GM12865 (cell line): ENCODE measurements at regions not wholly inside any gene's neighbourhood (a gene's known extent, or its start where the extent isn't known, plus 50 kb on each side); places are given as distances from the start of the nearest gene placed in this dataset.
A peak's percentile ranks its signal among the peaks of the same experiment; 100 is the strongest.
"Not testable (repeated sequence)": the region's sequence is repeated elsewhere in the genome, so short reads cannot be mapped to it uniquely, and the experiment has no call there.

ENCODE experiments used
- DNase-seq: peaks from one replicate; pipeline ENCODE4 v3.0.0; 2010; ENCODE audit warnings: low read depth
- H3K4me3 ChIP-seq: 2 replicates; pipeline ENCODE4 v1.5.1; 2011; ENCODE audit warnings: mild to moderate bottlenecking, low read depth, low read length, control low read depth
- TF ChIP-seq, protein P1 (sequence below): IDR thresholded peaks from 2 replicates; pipeline ENCODE4 v1.5.1; 2011; ENCODE audit warnings: low read length, control low read depth, low read depth, inconsistent platforms; ENCODE audit not compliant: insufficient read depth; ENCODE audit errors: missing control alignments

DNA sequence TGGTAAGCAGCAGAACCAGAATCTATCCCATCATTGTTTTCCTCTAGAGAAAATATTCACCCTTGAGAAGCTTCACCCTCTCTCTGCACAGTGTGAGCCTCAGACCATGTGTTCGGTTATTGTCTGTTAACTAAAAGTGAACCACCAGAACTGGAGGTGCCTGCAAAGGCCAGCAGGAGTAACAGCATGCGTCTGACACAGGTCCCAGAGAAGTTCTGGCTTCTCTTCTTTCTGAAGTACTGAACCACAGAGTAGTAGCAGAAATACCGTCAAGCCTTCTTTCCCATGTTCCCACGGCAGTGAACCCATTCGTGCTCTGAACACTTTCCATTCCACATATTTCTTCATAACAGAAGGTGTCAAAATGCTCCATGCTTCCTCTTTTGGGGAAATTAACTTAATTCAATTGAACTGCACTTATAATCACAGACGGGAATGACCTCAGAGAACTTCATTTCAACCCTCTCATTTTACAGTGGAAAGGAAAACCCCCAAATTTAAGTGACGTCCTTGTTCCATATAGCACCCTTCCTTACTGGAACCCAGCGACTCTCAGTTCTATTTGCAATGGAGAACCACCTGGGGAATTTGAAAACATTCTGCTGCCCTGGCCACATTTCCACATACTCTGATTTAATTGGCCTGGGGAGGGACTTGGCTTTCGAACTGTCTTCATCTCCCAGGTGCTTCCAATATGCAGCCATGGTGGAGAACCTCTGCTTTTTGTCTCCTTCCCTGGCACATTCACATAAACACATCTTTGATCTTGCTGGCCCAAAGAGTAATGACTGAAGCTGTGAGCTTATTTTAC, 519.1 kb downstream of the RNF144A start:
- DNase-seq, result peak; percentile 29
- TF ChIP-seq, protein P1, sequence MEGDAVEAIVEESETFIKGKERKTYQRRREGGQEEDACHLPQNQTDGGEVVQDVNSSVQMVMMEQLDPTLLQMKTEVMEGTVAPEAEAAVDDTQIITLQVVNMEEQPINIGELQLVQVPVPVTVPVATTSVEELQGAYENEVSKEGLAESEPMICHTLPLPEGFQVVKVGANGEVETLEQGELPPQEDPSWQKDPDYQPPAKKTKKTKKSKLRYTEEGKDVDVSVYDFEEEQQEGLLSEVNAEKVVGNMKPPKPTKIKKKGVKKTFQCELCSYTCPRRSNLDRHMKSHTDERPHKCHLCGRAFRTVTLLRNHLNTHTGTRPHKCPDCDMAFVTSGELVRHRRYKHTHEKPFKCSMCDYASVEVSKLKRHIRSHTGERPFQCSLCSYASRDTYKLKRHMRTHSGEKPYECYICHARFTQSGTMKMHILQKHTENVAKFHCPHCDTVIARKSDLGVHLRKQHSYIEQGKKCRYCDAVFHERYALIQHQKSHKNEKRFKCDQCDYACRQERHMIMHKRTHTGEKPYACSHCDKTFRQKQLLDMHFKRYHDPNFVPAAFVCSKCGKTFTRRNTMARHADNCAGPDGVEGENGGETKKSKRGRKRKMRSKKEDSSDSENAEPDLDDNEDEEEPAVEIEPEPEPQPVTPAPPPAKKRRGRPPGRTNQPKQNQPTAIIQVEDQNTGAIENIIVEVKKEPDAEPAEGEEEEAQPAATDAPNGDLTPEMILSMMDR, result no peak
- no peak overlapping the region for H3K4me3 ChIP-seq

DNA sequence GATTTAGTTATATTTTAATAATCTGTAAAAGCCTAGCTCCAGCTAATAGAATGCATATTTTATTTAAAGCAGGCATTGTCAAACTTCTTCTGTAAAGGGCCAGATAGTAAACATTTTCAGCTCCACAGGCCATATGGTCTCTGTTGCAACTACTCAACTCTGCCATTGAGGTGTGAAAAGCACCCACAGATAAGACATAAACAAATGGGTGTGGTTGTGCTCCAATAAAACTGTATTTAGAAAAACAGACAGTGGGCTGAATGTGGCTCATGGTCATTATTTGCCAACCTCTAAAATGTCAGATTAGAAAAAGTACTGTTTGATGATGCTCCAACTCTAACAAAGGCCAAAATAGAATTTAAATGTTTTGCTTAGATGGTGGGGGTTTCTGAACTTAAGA, 519.9 kb downstream of the RNF144A start:
- TF ChIP-seq, protein P1, result no peak
- H3K4me3 ChIP-seq, result no peak overlapping the region
- DNase-seq, result peak; percentile 53

DNA sequence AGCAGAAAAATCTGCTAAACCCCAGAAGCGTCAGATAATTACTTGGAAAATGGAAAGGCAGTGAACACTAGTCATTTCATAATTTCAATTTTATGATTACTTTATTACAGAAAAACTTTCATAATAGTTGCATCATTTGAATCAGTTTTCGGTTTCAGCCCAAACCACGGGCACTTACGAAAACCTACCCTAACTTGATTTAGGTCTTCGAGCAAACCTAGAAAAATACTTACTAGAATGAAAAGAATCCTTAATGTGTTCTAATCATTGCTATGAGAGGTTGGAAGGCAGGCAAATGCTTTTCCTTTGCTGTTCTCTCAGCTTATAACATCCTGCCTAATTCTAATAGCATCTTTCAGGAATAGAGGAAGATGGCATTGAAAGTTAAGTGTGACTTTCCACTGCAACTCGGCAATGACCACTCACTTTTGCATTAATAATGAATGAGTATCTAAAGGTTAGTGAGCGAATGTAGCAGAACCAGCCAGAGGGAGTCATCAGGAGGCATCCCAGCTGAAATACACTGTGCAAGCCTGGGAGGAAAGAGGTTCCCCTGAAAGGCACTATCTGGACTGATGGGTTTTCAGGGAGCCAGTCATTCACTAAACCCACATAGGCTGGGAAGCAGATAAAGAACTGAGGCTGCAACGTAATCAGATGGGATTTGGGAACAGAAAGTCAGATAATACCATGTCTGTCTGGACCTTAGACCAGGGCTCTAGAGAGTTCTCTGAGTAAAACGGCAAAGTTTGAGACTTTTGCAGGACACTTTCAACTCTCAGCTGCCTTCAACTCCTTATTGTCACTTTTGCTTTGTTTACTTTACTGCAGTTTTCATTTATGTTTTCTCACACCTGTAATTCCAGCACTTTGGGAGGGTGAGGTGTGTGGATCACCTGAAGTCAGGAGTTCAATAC, 520.8 kb downstream of the RNF144A start:
- TF ChIP-seq, protein P1, result no peak
- DNase-seq, result peak; percentile 74
- H3K4me3 ChIP-seq, result no peak overlapping the region

DNA sequence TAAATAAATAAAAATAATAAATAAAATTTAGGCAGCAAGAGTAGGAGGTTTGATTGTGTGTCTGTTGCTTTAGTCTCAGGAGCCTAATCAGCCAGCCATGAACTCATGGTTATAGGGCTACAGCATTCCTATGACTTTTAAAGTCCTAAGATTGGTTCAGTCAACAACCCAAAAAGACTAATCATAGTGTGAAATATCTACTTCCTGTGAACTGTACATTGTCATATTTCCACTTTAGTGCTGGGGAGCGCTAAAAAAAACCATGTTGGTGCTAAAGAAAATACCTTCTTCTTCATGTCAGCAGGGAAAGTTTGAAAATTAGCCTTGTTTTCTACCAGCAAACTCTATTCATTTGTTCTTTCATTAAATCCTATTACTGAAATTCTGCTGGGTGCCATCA, 521.6 kb downstream of the RNF144A start:
- no peak overlapping the region for H3K4me3 ChIP-seq
- DNase-seq, result no peak
- TF ChIP-seq, protein P1, result no peak

DNA sequence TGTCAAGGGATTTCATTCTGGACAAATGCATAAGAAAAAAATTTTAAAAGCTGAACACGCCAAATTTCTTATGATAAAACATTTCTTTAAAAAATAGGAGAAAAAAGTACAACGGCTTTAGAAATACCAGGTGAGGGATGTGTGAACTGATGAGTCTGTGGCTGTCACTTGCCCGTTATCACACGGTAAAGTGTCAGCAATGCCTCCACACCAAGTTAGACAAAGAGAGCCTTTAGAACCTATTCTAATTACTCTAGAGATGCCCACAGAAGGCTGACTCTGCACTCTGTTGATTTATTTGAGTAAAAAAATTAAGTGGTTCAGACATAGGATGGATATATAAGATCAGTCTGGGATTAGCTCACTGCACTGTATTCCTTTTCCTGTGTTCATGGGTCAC, 523.8 kb downstream of the RNF144A start:
- no peak for DNase-seq
- H3K4me3 ChIP-seq, result no peak overlapping the region
- TF ChIP-seq, protein P1, result no peak

DNA sequence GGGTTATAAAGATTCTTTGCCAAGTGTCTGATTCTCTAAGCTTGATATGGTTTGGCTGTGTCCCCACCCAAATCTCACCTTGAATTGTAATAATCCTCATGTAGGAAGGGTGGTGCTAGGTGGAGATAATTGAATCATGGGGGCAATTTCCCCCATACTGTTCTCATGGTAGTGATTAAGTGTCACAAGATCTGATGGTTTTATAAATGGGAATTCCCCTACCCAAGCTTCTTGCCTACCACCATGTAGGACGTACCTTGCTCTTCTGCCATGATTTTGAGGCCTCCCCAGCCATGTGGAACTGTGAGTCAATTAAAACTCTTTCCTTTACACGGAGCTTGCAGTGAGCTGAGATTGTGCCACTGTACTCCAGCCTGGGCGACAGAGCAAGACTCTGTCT, 524.6 kb downstream of the RNF144A start:
- not testable (repeated sequence) for H3K4me3 ChIP-seq, DNase-seq

DNA sequence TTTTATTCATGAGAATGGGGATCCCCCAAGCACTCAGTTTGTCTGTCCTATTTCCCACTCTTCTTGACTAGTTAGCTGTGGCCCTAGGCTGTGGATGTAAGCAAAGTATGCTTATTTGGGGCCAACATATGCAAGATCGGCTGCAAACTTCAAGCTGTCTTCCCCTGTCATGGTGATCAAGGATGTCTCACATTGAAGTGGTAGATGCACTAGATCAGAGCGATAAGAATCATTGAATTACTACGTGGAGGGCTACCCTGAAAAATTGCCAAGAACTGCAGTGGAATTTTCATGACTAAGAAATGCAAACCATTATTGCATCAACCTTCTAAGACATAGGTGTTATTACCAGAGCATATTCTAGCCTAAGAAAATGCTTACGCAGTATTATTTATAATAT, 527.4 kb downstream of the RNF144A start:
- no peak overlapping the region for H3K4me3 ChIP-seq
- no peak for DNase-seq
- TF ChIP-seq, protein P1, result no peak
